ENCODE measurements at regions not wholly inside any gene's neighbourhood (a gene's known extent, or its start where the extent isn't known, plus 50 kb on each side); places are given as distances from the start of the nearest gene placed in this dataset.
A peak's percentile ranks its signal among the peaks of the same experiment; 100 is the strongest.

- no peaks in the 10 kb centered on the region; the same call in 2 of the 3 replicates for H3K9me3 Mint-ChIP-seq
- ATAC-seq, result no peak; the same call in 2 of the 3 replicates
- H2AFZ ChIP-seq, result 0 out of 2 replicates have a peak overlapping the region, but pooled peaks have one; percentile 52
- no peaks in the 10 kb centered on the region for H3K36me3 ChIP-seq (ENCODE audit: insufficient read depth)
- no peaks in the 10 kb centered on the region for H4K20me1 ChIP-seq (replicated peaks; ENCODE audit: insufficient read depth)
- no peak overlapping the region for H3K27ac Mint-ChIP-seq
- TF ChIP-seq ETS1 (IDR thresholded peaks at IDR 0.05) (no peak), ZNF462 (CRISPR knock-in tag; IDR thresholded peaks at IDR 0.05) (no peak), CTCF (conservative IDR thresholded peaks at IDR 0.05; ENCODE audit: low read depth in 2 of 2) (no peak), CREB1 (CRISPR knock-in tag; IDR thresholded peaks at IDR 0.05; ENCODE audit: low read depth) (no peak), ZNF331 (CRISPR knock-in tag; IDR thresholded peaks at IDR 0.05; ENCODE audit: low read depth) (no peak), ZNF114 (CRISPR knock-in tag; IDR thresholded peaks at IDR 0.05) (no peak), REST (IDR thresholded peaks at IDR 0.05; ENCODE audit: unreplicated experiment) (no peak), NANOG (IDR thresholded peaks at IDR 0.05; ENCODE audit: borderline replicate concordance) (no peak), POLR2AphosphoS5 (IDR thresholded peaks at IDR 0.05; ENCODE audit: low read depth) (no peak), JUNB (IDR thresholded peaks at IDR 0.05; ENCODE audit: unreplicated experiment) (no peak), STAT1 (IDR thresholded peaks at IDR 0.05; ENCODE audit: unreplicated experiment) (no peak), EZH2phosphoT487 (IDR thresholded peaks at IDR 0.05; ENCODE audit: unreplicated experiment) (no peak), EZH2 (IDR thresholded peaks at IDR 0.05; ENCODE audit: low read depth, unreplicated experiment) (no peak)
- H3K27ac ChIP-seq (ENCODE audit: low read depth), result no peak overlapping the region
- peaks cover 6% of the 10 kb centered on the region; the same call in 1 of the 2 replicates for H3K9me2 ChIP-seq (ENCODE audit: insufficient read depth)
- H3F3A ChIP-seq (replicated peaks; ENCODE audit: low read depth), result no peaks in the 10 kb centered on the region
- no peaks in the 10 kb centered on the region for H3K36me3 Mint-ChIP-seq (ENCODE audit: low read depth)
- no peak overlapping the region for H3K4me3 ChIP-seq
- H3K4me1 ChIP-seq (ENCODE audit: insufficient read depth), result peaks cover 29% of the 10 kb centered on the region
- no peak overlapping the region for H3K4me2 ChIP-seq
- H3K27me3 Mint-ChIP-seq (ENCODE audit: insufficient read depth, low read depth, poor library complexity), result peaks cover 18% of the 10 kb centered on the region
- no peak for DNase-seq (ENCODE audit: low spot score)
- peaks cover 4% of the 10 kb centered on the region; the same call in 1 of the 2 replicates for H3K27me3 ChIP-seq (ENCODE audit: insufficient read depth)
- H3K4me3 Mint-ChIP-seq, result no peak overlapping the region
- H3K79me2 ChIP-seq (replicated peaks; ENCODE audit: insufficient read depth), result no peaks in the 10 kb centered on the region
- H3K4me1 Mint-ChIP-seq, result peaks cover 70% of the 10 kb centered on the region
Measured at GRCh38 chr13:40351537-40352379, 314.7 kb downstream of the FOXO1 start.

All from GM23338 (cell line).